ENCODE measurements at regions not wholly inside any gene's neighbourhood (a gene's known extent, or its start where the extent isn't known, plus 50 kb on each side); places are given as distances from the start of the nearest gene placed in this dataset.

- TF ChIP-seq, protein P1, sequence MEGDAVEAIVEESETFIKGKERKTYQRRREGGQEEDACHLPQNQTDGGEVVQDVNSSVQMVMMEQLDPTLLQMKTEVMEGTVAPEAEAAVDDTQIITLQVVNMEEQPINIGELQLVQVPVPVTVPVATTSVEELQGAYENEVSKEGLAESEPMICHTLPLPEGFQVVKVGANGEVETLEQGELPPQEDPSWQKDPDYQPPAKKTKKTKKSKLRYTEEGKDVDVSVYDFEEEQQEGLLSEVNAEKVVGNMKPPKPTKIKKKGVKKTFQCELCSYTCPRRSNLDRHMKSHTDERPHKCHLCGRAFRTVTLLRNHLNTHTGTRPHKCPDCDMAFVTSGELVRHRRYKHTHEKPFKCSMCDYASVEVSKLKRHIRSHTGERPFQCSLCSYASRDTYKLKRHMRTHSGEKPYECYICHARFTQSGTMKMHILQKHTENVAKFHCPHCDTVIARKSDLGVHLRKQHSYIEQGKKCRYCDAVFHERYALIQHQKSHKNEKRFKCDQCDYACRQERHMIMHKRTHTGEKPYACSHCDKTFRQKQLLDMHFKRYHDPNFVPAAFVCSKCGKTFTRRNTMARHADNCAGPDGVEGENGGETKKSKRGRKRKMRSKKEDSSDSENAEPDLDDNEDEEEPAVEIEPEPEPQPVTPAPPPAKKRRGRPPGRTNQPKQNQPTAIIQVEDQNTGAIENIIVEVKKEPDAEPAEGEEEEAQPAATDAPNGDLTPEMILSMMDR (conservative IDR thresholded peaks at IDR 0.05; ENCODE audit: low read depth, low read length) = peak; percentile 58
- TF ChIP-seq EZH2 (IDR thresholded peaks at IDR 0.05; ENCODE audit: borderline replicate concordance, low read depth, low read length, poor library complexity, severe bottlenecking) = no peak
These were observed 401.2 kb downstream of the GALR1 start for GRCh38 chr18:77650799-77651385.
